GM12878 (cell line): ENCODE measurements at regions not wholly inside any gene's neighbourhood (a gene's known extent, or its start where the extent isn't known, plus 50 kb on each side); places are given as distances from the start of the nearest gene placed in this dataset.

Experiments
- ATAC-seq: fragments of 200-7000 bp; cut with Tn5 transposase; 3 replicates; pipeline ENCODE4 v1.9.1; 2020; ENCODE audit warnings: mild to moderate bottlenecking, moderate library complexity
- BruUV-seq: library from RNA; stranded (reverse); fragments of 400-500 nt; replicated peaks from 2 replicates; lab custom pipeline; 2021; lab: Mats Ljungman, UMichigan
- CTCF ChIA-PET: fragments of 300-600 bp; sonication (Branson Sonifier 250); formaldehyde crosslinking; extraction: SDS; loops from one replicate; lab custom pipeline; 2021; ENCODE audit warnings: inconsistent platforms; lab: Yijun Ruan, JAX
- POLR2A ChIA-PET: fragments of 350-600 bp; formaldehyde crosslinking; extraction: SDS; loops from one replicate; lab custom pipeline; 2021; ENCODE audit warnings: inconsistent platforms; lab: Charles Lee
- RAD21 ChIA-PET: fragments of 300-600 bp; sonication (Branson Sonifier 250); formaldehyde crosslinking; loops from one replicate; lab custom pipeline; 2023; ENCODE audit warnings: antibody characterized with exemption; ENCODE audit not compliant: unreplicated experiment; lab: Charles Lee
- SMC1A ChIA-PET: fragments of 300-600 bp; sonication (Branson Sonifier 250); formaldehyde crosslinking; loops from one replicate; lab custom pipeline; 2023; ENCODE audit not compliant: unreplicated experiment, uncharacterized antibody; lab: Charles Lee
- DNase-seq: peaks from one replicate; pipeline ENCODE4 v3.0.0-alpha.2; 2011; ENCODE audit warnings: low read depth, low spot score
- FAIRE-seq: peaks from 3 replicates; lab custom pipeline; 2011; peaks lifted over from hg19 to GRCh38; lab: Jason Lieb, UNC
- H2AFZ ChIP-seq: 2 replicates; pipeline ENCODE4 v1.6.0; 2011; ENCODE audit warnings: low read depth, low read length, control low read depth; ENCODE audit not compliant: control insufficient read depth
- H3K27ac ChIP-seq: 2 replicates; pipeline ENCODE4 v1.5.1; 2011; ENCODE audit warnings: control low read depth; ENCODE audit not compliant: control insufficient read depth, insufficient read depth
- H3K27me3 ChIP-seq, 2 experiments: replicated peaks in 1 of 2; 2 replicates each; pipeline versions ENCODE4 v1.6.0 to v1.6.1; 2011; ENCODE audit warnings: low read length in 1 of 2; ENCODE audit not compliant: control insufficient read depth in 2 of 2, insufficient read depth in 2 of 2
- H3K36me3 ChIP-seq, 2 experiments: 2 replicates each; pipeline ENCODE4 v1.5.1; 2011; ENCODE audit warnings: low read length in 1 of 2; ENCODE audit not compliant: control insufficient read depth in 2 of 2, insufficient read depth in 2 of 2
- H3K4me1 ChIP-seq: 2 replicates; pipeline ENCODE4 v1.6.1; 2011; ENCODE audit warnings: mild to moderate bottlenecking, low read length, moderate library complexity, mixed read lengths; ENCODE audit not compliant: control insufficient read depth, insufficient read depth
- H3K4me2 ChIP-seq: 2 replicates; pipeline ENCODE4 v1.6.0; 2011; ENCODE audit warnings: control low read depth; ENCODE audit not compliant: control insufficient read depth, insufficient read depth
- H3K4me3 ChIP-seq: fragments of 200-600 bp; sonication (generic); 2 replicates; pipeline ENCODE4 v1.5.1; 2016
- H3K79me2 ChIP-seq: 2 replicates; pipeline ENCODE4 v1.6.0; 2011; ENCODE audit warnings: low read length; ENCODE audit not compliant: control insufficient read depth, insufficient read depth
- H3K9ac ChIP-seq: 2 replicates; pipeline ENCODE4 v1.8.0; 2011; ENCODE audit warnings: low read length, control low read depth, mixed read lengths; ENCODE audit not compliant: control insufficient read depth, insufficient read depth
- H3K9me3 ChIP-seq: replicated peaks from 3 replicates; pipeline ENCODE4 v1.5.1; 2011; ENCODE audit warnings: mild to moderate bottlenecking, low read length; ENCODE audit not compliant: control insufficient read depth, insufficient read depth
- H4K20me1 ChIP-seq: 2 replicates; pipeline ENCODE4 v1.6.0; 2011; ENCODE audit not compliant: control insufficient read depth, insufficient read depth
- CHD2 ChIP-seq: IDR thresholded peaks from 2 replicates; pipeline ENCODE4 v1.6.1; 2011; ENCODE audit warnings: low read depth, low read length, improper control_type of control experiment, borderline replicate concordance
- EED ChIP-seq: sonication (generic); IDR thresholded peaks from 2 replicates; pipeline ENCODE4 v1.6.1; 2016; ENCODE audit warnings: antibody characterized with exemption, low read depth
- EGR1 ChIP-seq, 2 experiments: IDR thresholded peaks; 1 replicate in 1 of 2; 2 replicates in 1 of 2; pipeline ENCODE4 v1.6.1; 2011 to 2012; ENCODE audit warnings: low read depth in 2 of 2, low read length in 2 of 2, borderline replicate concordance in 1 of 2, mild to moderate bottlenecking in 1 of 2, moderate library complexity in 1 of 2
- EZH2 ChIP-seq: IDR thresholded peaks from 2 replicates; pipeline ENCODE4 v1.6.1; 2012; ENCODE audit warnings: low read depth, mild to moderate bottlenecking, control low read depth, inconsistent platforms, low read length, borderline replicate concordance; ENCODE audit not compliant: control insufficient read depth
- JUNB ChIP-seq: IDR thresholded peaks from 2 replicates; pipeline ENCODE4 v1.6.1; 2016; ENCODE audit warnings: antibody characterized with exemption, mild to moderate bottlenecking
- NR2C1 ChIP-seq: fragments of 450-650 bp; IDR thresholded peaks from 2 replicates; pipeline ENCODE4 v1.6.1; 2017; ENCODE audit warnings: antibody characterized with exemption, mild to moderate bottlenecking, moderate library complexity
- NR2C2 ChIP-seq: IDR thresholded peaks from 2 replicates; pipeline ENCODE4 v1.6.1; 2011; ENCODE audit warnings: borderline replicate concordance, low read depth; ENCODE audit not compliant: control insufficient read depth, insufficient read length
- POLR2A ChIP-seq: IDR thresholded peaks from 2 replicates; pipeline ENCODE4 v1.6.1; 2011; ENCODE audit warnings: low read depth, mild to moderate bottlenecking, low read length
- TARDBP ChIP-seq: IDR thresholded peaks from 2 replicates; pipeline ENCODE4 v1.6.1; 2016; ENCODE audit warnings: borderline replicate concordance
- ZNF274 ChIP-seq: IDR thresholded peaks from one replicate; pipeline ENCODE4 v1.8.0; 2011; ENCODE audit not compliant: insufficient read length, insufficient read depth
- ZNF384 ChIP-seq: IDR thresholded peaks from 2 replicates; pipeline ENCODE4 v1.6.1; 2012; ENCODE audit warnings: low read depth, mild to moderate bottlenecking, low read length, improper control_type of control experiment, borderline replicate concordance
- WGBS: methylation state at CpG from one replicate; pipeline ENCODE4 v1.1.6; 2016; ENCODE audit warnings: low lambda C conversion rate; ENCODE audit not compliant: insufficient replicate concordance, insufficient coverage; ENCODE audit errors: missing lambda C conversion rate; 5-methylcytosine and 5-hydroxymethylcytosine counted together
- in situ Hi-C: fragments of 300-500 bp; cut with MboI; formaldehyde crosslinking; loops from 9 replicates; pipeline ENCODE4 v1.14.3; 2018; ENCODE audit warnings: mixed read lengths
- intact Hi-C: fragments of 100-400 bp; cut with micrococcal nuclease; formaldehyde crosslinking; loops from one replicate; pipeline ENCODE4 v1.14.2; 2022; ENCODE audit not compliant: unreplicated experiment
- TF ChIP-seq, protein P1 (sequence below): fragments of 150-350 bp; IDR thresholded peaks from 2 replicates; pipeline ENCODE4 v1.6.1; 2014; ENCODE audit warnings: mild to moderate bottlenecking, low read depth, low read length
- TF ChIP-seq, protein P2 (sequence below): IDR thresholded peaks from 2 replicates; pipeline ENCODE4 v1.6.1; 2012; ENCODE audit warnings: low read depth, low read length, improper control_type of control experiment
- TF ChIP-seq, protein P3 (sequence below): fragments of 450-650 bp; IDR thresholded peaks from 2 replicates; pipeline ENCODE4 v1.6.1; 2017; ENCODE audit warnings: mild to moderate bottlenecking, moderate library complexity

DNA sequence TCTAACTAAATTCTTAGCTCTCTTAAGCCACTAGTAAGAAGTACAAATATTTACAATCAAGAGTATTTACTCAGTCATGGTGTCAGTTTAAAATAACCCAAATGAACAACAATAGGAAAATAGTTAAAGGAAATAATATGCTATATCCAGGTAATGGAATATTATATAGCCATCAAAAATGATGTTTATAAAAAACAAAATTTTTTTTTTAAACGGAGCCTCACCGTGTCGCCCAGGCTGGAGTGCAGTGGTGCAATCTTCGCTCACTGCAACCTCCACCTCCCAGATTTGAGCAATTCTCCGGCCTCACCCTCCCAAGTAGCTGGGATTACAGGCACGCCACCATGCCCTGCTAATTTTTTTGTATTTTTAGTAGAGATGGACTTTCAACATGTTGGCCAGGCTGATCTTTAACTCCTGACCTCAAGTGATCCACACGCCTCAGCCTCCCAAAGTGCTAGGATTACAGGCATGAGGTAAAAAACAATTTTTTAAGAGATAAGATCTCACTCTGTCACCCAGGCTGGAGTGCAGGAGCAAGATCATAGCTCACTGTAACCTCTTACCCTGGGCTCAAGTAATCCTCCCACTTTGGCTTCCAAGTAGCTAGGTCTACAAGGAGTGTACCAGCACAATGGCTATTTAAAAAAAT, 132.5 kb downstream of the NOC3L start:
- TF ChIP-seq, protein P1, sequence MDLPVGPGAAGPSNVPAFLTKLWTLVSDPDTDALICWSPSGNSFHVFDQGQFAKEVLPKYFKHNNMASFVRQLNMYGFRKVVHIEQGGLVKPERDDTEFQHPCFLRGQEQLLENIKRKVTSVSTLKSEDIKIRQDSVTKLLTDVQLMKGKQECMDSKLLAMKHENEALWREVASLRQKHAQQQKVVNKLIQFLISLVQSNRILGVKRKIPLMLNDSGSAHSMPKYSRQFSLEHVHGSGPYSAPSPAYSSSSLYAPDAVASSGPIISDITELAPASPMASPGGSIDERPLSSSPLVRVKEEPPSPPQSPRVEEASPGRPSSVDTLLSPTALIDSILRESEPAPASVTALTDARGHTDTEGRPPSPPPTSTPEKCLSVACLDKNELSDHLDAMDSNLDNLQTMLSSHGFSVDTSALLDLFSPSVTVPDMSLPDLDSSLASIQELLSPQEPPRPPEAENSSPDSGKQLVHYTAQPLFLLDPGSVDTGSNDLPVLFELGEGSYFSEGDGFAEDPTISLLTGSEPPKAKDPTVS = no peak
- no peak for TF ChIP-seq NR2C1
- no peak for TF ChIP-seq POLR2A
- TF ChIP-seq TARDBP = no peak
- no peak for TF ChIP-seq EED
- TF ChIP-seq EGR1 (IDR thresholded peaks at IDR 0.05; ENCODE audit: borderline replicate concordance in 1 of 2, low read depth in 2 of 2, low read length in 2 of 2) = no peak
- no peak for TF ChIP-seq NR2C2
- TF ChIP-seq, protein P2, sequence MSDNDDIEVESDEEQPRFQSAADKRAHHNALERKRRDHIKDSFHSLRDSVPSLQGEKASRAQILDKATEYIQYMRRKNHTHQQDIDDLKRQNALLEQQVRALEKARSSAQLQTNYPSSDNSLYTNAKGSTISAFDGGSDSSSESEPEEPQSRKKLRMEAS = no peak
- no peak for TF ChIP-seq ZNF384
- no peak for TF ChIP-seq CHD2
- no peak for TF ChIP-seq EZH2
- TF ChIP-seq JUNB = no peak
- TF ChIP-seq, protein P3, sequence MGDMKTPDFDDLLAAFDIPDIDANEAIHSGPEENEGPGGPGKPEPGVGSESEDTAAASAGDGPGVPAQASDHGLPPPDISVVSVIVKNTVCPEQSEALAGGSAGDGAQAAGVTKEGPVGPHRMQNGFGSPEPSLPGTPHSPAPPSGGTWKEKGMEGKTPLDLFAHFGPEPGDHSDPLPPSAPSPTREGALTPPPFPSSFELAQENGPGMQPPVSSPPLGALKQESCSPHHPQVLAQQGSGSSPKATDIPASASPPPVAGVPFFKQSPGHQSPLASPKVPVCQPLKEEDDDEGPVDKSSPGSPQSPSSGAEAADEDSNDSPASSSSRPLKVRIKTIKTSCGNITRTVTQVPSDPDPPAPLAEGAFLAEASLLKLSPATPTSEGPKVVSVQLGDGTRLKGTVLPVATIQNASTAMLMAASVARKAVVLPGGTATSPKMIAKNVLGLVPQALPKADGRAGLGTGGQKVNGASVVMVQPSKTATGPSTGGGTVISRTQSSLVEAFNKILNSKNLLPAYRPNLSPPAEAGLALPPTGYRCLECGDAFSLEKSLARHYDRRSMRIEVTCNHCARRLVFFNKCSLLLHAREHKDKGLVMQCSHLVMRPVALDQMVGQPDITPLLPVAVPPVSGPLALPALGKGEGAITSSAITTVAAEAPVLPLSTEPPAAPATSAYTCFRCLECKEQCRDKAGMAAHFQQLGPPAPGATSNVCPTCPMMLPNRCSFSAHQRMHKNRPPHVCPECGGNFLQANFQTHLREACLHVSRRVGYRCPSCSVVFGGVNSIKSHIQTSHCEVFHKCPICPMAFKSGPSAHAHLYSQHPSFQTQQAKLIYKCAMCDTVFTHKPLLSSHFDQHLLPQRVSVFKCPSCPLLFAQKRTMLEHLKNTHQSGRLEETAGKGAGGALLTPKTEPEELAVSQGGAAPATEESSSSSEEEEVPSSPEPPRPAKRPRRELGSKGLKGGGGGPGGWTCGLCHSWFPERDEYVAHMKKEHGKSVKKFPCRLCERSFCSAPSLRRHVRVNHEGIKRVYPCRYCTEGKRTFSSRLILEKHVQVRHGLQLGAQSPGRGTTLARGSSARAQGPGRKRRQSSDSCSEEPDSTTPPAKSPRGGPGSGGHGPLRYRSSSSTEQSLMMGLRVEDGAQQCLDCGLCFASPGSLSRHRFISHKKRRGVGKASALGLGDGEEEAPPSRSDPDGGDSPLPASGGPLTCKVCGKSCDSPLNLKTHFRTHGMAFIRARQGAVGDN = no peak
- no peak for TF ChIP-seq ZNF274
- Histone ChIP-seq H3K4me3 (no peak overlapping the region), H3K9ac (no peak overlapping the region), H3K9me3 (no peaks in the 10 kb centered on the region; the same call in 2 of the 3 replicates), H3K27me3 (no peaks in the 10 kb centered on the region), H3K27ac (no peak overlapping the region), H3K4me1 (peaks cover 5% of the 10 kb centered on the region), H3K4me2 (no peak overlapping the region), H3K79me2 (no peaks in the 10 kb centered on the region), H4K20me1 (no peaks in the 10 kb centered on the region), H3K36me3 (no peaks in the 10 kb centered on the region), H2AFZ (no peak overlapping the region)
- POLR2A ChIA-PET = no interaction called here
- WGBS = 53% methylated on average over 7 of the region's 7 CpGs
- RAD21 ChIA-PET = no interaction called here
- CTCF ChIA-PET = no interaction called here
- FAIRE-seq (no peak), DNase-seq (no peak), ATAC-seq (no peak)
- intact Hi-C loops = no loop called here
- BruUV-seq = no TSS peak
- SMC1A ChIA-PET = no interaction called here
- in situ Hi-C loops = no loop called here
